ENCODE measurements at regions not wholly inside any gene's neighbourhood (a gene's known extent, or its start where the extent isn't known, plus 50 kb on each side); places are given as distances from the start of the nearest gene placed in this dataset.

DNA sequence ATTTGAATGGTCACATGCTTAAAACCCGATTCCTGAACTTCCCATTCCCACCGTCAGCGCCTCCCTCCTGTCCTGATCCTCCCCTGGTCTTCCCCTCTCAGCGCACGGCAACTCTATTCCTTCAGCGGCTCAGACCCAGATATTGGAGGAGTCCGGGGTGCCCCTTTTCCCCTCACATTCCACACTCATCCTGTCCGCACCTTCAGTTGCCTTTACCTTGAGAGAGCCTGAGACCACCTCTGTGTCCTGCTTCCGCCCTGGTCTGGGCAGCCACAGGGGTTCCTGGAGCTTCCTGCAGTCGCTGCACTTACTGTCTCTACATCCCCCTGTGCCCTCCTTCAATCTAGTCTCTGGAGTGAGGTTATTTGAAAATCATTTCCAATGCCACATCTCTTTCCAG, 193.4 kb downstream of the BCAS1 start:
- TF ChIP-seq, protein P1, sequence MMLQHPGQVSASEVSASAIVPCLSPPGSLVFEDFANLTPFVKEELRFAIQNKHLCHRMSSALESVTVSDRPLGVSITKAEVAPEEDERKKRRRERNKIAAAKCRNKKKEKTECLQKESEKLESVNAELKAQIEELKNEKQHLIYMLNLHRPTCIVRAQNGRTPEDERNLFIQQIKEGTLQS (IDR thresholded peaks at IDR 0.05): no peak
- TF ChIP-seq, protein P2, sequence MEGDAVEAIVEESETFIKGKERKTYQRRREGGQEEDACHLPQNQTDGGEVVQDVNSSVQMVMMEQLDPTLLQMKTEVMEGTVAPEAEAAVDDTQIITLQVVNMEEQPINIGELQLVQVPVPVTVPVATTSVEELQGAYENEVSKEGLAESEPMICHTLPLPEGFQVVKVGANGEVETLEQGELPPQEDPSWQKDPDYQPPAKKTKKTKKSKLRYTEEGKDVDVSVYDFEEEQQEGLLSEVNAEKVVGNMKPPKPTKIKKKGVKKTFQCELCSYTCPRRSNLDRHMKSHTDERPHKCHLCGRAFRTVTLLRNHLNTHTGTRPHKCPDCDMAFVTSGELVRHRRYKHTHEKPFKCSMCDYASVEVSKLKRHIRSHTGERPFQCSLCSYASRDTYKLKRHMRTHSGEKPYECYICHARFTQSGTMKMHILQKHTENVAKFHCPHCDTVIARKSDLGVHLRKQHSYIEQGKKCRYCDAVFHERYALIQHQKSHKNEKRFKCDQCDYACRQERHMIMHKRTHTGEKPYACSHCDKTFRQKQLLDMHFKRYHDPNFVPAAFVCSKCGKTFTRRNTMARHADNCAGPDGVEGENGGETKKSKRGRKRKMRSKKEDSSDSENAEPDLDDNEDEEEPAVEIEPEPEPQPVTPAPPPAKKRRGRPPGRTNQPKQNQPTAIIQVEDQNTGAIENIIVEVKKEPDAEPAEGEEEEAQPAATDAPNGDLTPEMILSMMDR (IDR thresholded peaks at IDR 0.05; ENCODE audit: low read depth, low read length, missing input control): no peak
- TF ChIP-seq, protein P3, sequence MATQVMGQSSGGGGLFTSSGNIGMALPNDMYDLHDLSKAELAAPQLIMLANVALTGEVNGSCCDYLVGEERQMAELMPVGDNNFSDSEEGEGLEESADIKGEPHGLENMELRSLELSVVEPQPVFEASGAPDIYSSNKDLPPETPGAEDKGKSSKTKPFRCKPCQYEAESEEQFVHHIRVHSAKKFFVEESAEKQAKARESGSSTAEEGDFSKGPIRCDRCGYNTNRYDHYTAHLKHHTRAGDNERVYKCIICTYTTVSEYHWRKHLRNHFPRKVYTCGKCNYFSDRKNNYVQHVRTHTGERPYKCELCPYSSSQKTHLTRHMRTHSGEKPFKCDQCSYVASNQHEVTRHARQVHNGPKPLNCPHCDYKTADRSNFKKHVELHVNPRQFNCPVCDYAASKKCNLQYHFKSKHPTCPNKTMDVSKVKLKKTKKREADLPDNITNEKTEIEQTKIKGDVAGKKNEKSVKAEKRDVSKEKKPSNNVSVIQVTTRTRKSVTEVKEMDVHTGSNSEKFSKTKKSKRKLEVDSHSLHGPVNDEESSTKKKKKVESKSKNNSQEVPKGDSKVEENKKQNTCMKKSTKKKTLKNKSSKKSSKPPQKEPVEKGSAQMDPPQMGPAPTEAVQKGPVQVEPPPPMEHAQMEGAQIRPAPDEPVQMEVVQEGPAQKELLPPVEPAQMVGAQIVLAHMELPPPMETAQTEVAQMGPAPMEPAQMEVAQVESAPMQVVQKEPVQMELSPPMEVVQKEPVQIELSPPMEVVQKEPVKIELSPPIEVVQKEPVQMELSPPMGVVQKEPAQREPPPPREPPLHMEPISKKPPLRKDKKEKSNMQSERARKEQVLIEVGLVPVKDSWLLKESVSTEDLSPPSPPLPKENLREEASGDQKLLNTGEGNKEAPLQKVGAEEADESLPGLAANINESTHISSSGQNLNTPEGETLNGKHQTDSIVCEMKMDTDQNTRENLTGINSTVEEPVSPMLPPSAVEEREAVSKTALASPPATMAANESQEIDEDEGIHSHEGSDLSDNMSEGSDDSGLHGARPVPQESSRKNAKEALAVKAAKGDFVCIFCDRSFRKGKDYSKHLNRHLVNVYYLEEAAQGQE (IDR thresholded peaks at IDR 0.05): no peak
- TF ChIP-seq TAF1 (conservative IDR thresholded peaks at IDR 0.05) (no peak), EGR1 (IDR thresholded peaks at IDR 0.05; ENCODE audit: low read depth in 2 of 2) (no peak), HNF4G (IDR thresholded peaks at IDR 0.05) (no peak), FOXA1 (IDR thresholded peaks at IDR 0.05) (no peak), GABPA (IDR thresholded peaks at IDR 0.05 in 1 of 2, conservative IDR thresholded peaks at IDR 0.05 in 1 of 2) (no peak)

Data from liver (tissue), 3 donors.